ENCODE measurements at regions not wholly inside any gene's neighbourhood (a gene's known extent, or its start where the extent isn't known, plus 50 kb on each side); places are given as distances from the start of the nearest gene placed in this dataset.

DNA sequence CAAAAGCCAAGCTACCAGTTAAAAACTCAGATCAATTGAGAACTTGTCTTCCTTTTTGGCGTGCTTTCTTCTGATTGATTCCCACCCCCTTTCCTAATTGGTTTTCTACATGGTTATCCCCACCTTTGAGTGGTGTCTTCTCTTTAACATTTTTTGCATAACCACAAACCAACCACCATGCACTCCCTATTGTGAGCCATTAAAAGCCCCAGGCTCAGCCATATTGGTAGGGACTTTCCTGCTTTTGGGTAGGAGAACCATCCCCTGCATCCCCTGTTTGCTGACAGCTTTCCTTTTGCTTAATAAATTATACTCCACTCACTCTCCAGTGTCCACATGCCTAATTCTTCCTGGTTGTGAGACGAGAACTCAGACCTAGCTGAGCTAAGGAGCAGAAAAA is 1651.4 kb upstream of the IGFBP7 start:
- no peaks in the 10 kb centered on the region for H3K9me3 ChIP-seq (ENCODE audit: control insufficient read depth, low read length)

DNA sequence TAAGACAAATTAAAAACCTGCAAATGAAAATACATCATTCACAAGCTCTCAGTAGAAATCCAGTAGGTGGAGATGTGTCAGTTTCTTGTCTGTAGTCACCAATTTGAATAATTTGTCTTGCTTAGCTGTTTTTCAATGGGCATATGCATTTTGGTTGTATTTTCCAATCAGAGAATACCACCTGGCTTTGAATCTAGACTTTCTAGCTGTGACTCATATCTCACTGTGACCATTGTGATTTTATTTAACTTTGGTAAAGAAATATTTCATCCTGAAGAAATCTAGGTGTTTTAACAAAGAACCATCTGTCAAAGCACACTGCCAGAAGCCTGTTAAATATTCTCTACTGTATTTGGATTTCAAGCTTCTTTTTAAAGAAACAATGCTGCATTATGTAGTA is 1650.6 kb upstream of the IGFBP7 start:
- Histone ChIP-seq H3K9me3 (ENCODE audit: control insufficient read depth, low read length) (no peaks in the 10 kb centered on the region), H3K4me3 (ENCODE audit: low read length) (no peak overlapping the region), H3K9ac (ENCODE audit: low read length) (no peak overlapping the region), H3K36me3 (ENCODE audit: control insufficient read depth, insufficient read depth, low read length) (no peaks in the 10 kb centered on the region), H3K4me1 (ENCODE audit: control insufficient read depth, insufficient read depth, low read length) (no peaks in the 10 kb centered on the region), H3K27me3 (ENCODE audit: control insufficient read depth, insufficient read depth, low read length) (no peaks in the 10 kb centered on the region)

More for the DNA sequence above, 1651.4 kb upstream of the IGFBP7 start:
- Histone ChIP-seq H3K36me3 (ENCODE audit: control insufficient read depth, insufficient read depth, low read length) (no peaks in the 10 kb centered on the region), H3K4me1 (ENCODE audit: control insufficient read depth, insufficient read depth, low read length) (no peaks in the 10 kb centered on the region), H3K4me3 (ENCODE audit: low read length) (no peak overlapping the region), H3K27me3 (ENCODE audit: control insufficient read depth, insufficient read depth, low read length) (no peaks in the 10 kb centered on the region), H3K9ac (ENCODE audit: low read length) (no peak overlapping the region)

DNA sequence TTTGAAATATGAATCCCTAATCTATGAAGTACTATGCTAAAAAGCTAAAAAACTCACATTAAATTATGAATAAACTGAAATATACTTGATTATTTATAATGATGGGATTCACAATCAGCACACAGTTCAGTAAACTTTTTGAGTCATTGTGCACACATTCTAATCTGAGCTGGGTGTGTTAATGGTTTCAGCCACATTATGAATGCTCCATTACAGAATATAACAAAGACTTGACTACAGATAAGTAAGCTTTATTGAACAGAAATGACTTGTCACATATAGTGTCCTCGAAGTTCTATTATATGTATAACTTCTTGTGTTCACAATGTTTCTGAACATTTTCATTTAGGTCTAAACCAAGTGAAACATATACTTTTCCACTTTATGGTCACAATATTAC is 1649.9 kb upstream of the IGFBP7 start:
- Histone ChIP-seq H3K4me1 (ENCODE audit: control insufficient read depth, insufficient read depth, low read length) (no peaks in the 10 kb centered on the region), H3K36me3 (ENCODE audit: control insufficient read depth, insufficient read depth, low read length) (no peaks in the 10 kb centered on the region), H3K4me3 (ENCODE audit: low read length) (no peak overlapping the region), H3K9me3 (ENCODE audit: control insufficient read depth, low read length) (no peaks in the 10 kb centered on the region), H3K27me3 (ENCODE audit: control insufficient read depth, insufficient read depth, low read length) (no peaks in the 10 kb centered on the region), H3K9ac (ENCODE audit: low read length) (no peak overlapping the region)

DNA sequence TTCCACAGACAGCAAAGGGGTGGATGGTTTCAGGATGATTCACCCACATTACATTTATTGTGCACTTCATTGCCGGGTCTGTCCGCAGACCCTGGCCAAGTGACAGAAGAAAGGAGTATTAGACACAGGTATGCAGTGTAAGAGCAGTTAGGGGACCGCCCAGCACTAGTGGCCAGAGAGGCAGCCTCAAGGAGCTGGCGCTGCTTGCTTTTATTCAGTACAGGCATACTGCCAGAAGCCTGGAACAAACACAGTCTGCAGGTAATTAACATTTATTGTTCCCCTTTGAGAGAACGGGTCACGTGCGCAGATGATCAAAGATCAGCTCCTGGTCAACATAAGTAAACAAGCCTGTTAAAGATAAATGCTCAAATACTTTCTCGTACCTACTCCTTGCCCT is 1639.0 kb upstream of the IGFBP7 start:
- Histone ChIP-seq H3K4me3 (ENCODE audit: low read length) (no peak overlapping the region), H3K36me3 (ENCODE audit: control insufficient read depth, insufficient read depth, low read length) (no peaks in the 10 kb centered on the region), H3K9me3 (ENCODE audit: control insufficient read depth, low read length) (no peaks in the 10 kb centered on the region), H3K9ac (ENCODE audit: low read length) (no peak overlapping the region), H3K4me1 (ENCODE audit: control insufficient read depth, insufficient read depth, low read length) (peaks cover 5% of the 10 kb centered on the region), H3K27me3 (ENCODE audit: control insufficient read depth, insufficient read depth, low read length) (no peaks in the 10 kb centered on the region)

DNA sequence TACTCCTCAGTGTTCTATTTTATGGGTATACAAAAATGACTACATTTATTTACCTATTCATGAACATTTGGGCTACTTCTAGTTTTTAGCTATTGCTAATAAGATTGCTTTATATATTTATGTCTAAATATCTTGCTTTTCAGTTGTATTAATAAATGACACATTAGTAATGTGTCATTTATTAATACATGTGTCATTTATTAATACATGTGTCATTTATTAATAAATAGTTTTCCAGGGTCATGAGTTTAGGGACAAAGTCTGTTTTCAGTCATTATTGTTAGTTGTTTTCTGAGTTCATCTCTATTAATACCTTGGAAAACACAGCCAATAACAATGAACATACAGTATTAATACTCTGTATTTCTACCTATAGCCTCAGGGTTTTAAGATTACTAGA is 1630.7 kb upstream of the IGFBP7 start:
- H3K9me3 ChIP-seq (ENCODE audit: control insufficient read depth, low read length) = no peaks in the 10 kb centered on the region
- no peaks in the 10 kb centered on the region for H3K27me3 ChIP-seq (ENCODE audit: control insufficient read depth, insufficient read depth, low read length)
- H3K4me3 ChIP-seq (ENCODE audit: low read length) = no peak overlapping the region
- no peaks in the 10 kb centered on the region for H3K4me1 ChIP-seq (ENCODE audit: control insufficient read depth, insufficient read depth, low read length)
- no peaks in the 10 kb centered on the region for H3K36me3 ChIP-seq (ENCODE audit: control insufficient read depth, insufficient read depth, low read length)
- no peak overlapping the region for H3K9ac ChIP-seq (ENCODE audit: low read length)

DNA sequence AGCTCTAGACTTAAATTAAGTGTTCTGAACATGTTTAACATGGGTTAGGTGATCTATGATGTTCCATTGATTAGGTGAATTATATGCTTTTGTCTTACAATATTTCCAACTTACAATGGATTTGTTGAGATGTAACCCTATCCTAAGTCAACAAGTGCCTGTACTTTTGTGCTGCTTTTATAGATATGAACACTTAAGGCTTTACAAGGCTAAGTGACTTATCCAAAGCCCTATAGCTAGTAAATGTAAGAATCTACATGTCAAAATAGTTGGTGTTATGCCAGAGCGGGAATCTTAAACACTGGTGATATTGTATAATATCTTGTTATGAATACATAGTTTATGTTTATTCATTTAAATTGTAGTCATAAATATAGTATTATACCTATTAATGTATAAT is 1629.1 kb upstream of the IGFBP7 start:
- no peak overlapping the region for H3K9ac ChIP-seq (ENCODE audit: low read length)
- H3K27me3 ChIP-seq (ENCODE audit: control insufficient read depth, insufficient read depth, low read length) = no peaks in the 10 kb centered on the region
- H3K4me1 ChIP-seq (ENCODE audit: control insufficient read depth, insufficient read depth, low read length) = no peaks in the 10 kb centered on the region
- no peak overlapping the region for H3K4me3 ChIP-seq (ENCODE audit: low read length)
- no peaks in the 10 kb centered on the region for H3K9me3 ChIP-seq (ENCODE audit: control insufficient read depth, low read length)
- no peaks in the 10 kb centered on the region for H3K36me3 ChIP-seq (ENCODE audit: control insufficient read depth, insufficient read depth, low read length)

DNA sequence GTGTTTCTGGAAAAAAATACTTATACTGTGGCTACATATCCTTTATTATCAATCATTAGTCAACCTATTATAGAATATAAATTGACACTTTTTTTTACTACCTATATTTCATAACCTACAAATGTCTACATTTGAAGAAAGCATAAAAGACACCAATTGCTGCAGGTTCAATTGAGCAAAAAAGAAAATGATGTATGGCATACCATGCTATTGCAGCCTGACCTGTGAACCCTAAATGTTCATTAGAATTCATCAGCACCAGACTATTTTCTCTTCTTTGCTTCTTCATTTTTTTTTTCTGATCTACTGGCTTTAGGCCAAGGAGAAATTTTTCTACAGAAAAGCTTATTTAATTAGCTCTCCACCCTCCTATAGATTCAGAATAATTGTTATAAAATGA is 1628.2 kb upstream of the IGFBP7 start:
- H3K36me3 ChIP-seq (ENCODE audit: control insufficient read depth, insufficient read depth, low read length) = no peaks in the 10 kb centered on the region
- no peak overlapping the region for H3K9ac ChIP-seq (ENCODE audit: low read length)
- no peaks in the 10 kb centered on the region for H3K4me1 ChIP-seq (ENCODE audit: control insufficient read depth, insufficient read depth, low read length)
- no peaks in the 10 kb centered on the region for H3K9me3 ChIP-seq (ENCODE audit: control insufficient read depth, low read length)
- H3K4me3 ChIP-seq (ENCODE audit: low read length) = no peak overlapping the region
- H3K27me3 ChIP-seq (ENCODE audit: control insufficient read depth, insufficient read depth, low read length) = no peaks in the 10 kb centered on the region

DNA sequence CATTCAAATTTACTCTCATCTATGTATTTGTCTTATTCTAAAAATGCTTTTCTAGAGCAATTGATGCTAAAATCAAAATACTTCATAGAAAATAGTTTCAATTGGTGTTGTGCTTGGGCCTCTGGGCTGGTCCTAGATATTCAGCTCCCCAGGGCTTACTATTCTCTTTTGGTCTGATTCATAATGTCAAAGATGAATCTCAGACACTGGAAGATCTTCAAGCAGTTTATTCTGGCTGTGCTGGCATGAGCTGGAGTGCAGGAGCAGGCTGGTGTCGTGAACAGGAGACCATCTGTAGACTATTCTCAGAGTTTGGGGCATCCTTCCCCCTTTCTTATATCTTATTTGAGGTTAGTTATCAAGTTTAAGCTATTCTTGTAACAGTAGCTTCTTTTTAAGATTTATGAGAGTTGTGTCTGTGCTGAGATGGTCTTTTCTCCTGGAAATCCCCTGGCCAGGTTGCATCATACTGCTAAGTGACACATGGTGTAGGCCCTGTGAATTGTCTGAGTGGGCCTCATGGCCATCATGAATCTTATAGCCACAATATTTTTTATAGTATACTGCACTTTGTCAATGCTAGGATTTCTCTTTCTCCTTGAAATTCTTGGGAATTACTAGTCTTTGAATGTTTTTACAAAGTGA is 1624.0 kb upstream of the IGFBP7 start:
- Histone ChIP-seq H3K27me3 (ENCODE audit: control insufficient read depth, insufficient read depth, low read length) (no peaks in the 10 kb centered on the region), H3K4me1 (ENCODE audit: control insufficient read depth, insufficient read depth, low read length) (no peaks in the 10 kb centered on the region), H3K4me3 (ENCODE audit: low read length) (no peak overlapping the region), H3K36me3 (ENCODE audit: control insufficient read depth, insufficient read depth, low read length) (no peaks in the 10 kb centered on the region), H3K9ac (ENCODE audit: low read length) (no peak overlapping the region), H3K9me3 (ENCODE audit: control insufficient read depth, low read length) (no peaks in the 10 kb centered on the region)

DNA sequence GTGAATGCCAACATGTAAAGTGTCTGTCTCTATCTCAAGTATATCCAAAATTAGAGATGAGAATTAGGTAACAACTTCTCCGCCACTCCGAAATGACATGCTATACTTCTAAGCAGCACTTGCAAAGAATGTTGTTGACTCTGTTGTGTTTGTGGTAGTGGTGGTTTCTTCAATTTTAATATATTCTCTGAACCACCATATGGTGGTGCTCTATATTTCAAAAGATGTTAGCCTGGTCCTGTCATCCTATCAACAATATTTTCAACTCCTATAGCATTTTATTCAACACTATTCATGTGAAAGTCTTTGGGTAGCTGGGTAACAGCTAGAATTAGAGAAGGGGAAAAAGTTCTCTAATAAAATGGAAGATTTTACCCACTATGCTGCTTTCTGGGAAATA is 1622.8 kb upstream of the IGFBP7 start:
- Histone ChIP-seq H3K27me3 (ENCODE audit: control insufficient read depth, insufficient read depth, low read length) (no peaks in the 10 kb centered on the region), H3K4me3 (ENCODE audit: low read length) (no peak overlapping the region), H3K9ac (ENCODE audit: low read length) (no peak overlapping the region), H3K4me1 (ENCODE audit: control insufficient read depth, insufficient read depth, low read length) (no peaks in the 10 kb centered on the region), H3K9me3 (ENCODE audit: control insufficient read depth, low read length) (no peaks in the 10 kb centered on the region), H3K36me3 (ENCODE audit: control insufficient read depth, insufficient read depth, low read length) (no peaks in the 10 kb centered on the region)

DNA sequence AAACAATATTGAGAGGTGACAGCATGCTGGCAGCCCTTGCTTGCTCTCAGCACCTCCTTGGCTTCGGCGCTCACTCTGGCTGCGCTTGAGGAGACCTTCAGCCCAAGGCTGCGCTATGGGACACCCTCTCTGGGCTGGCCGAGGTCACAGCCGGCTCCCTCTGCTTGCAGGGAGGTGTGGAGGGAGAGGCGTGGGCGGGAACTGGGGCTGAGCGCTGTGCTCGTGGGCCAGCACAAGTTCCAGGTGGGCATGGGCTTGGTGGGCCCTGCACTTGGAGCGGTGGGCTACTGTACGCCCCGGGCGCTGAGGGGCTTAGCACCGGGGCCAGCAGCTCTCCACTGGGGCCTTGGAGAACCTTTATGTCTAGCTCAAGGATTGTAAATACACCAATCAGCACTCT is 1613.8 kb upstream of the IGFBP7 start:
- Histone ChIP-seq H3K4me3 (ENCODE audit: low read length) (no peak overlapping the region), H3K9me3 (ENCODE audit: control insufficient read depth, low read length) (no peaks in the 10 kb centered on the region), H3K4me1 (ENCODE audit: control insufficient read depth, insufficient read depth, low read length) (no peaks in the 10 kb centered on the region), H3K36me3 (ENCODE audit: control insufficient read depth, insufficient read depth, low read length) (no peaks in the 10 kb centered on the region), H3K9ac (ENCODE audit: low read length) (no peak overlapping the region), H3K27me3 (ENCODE audit: control insufficient read depth, insufficient read depth, low read length) (no peaks in the 10 kb centered on the region)

DNA sequence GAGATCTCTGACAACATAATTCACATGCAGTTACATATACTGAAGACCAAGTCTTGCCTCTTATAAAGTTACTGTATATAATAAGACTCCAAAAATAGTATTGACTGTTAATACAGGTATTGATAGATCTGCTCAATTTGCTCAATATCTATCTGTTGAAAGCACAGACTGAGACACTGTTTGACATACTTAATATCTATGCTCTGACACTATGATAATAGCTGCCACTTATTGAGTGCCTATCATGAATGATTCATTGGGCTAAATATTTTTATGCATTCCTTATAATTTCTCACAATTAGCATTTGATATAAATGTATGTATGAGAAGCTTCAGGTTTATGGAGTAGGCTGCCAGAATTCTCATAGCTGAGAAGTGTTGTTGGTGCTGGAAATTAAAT is 1600.9 kb upstream of the IGFBP7 start:
- H3K9ac ChIP-seq (ENCODE audit: low read length) = no peak overlapping the region
- no peaks in the 10 kb centered on the region for H3K9me3 ChIP-seq (ENCODE audit: control insufficient read depth, low read length)

DNA sequence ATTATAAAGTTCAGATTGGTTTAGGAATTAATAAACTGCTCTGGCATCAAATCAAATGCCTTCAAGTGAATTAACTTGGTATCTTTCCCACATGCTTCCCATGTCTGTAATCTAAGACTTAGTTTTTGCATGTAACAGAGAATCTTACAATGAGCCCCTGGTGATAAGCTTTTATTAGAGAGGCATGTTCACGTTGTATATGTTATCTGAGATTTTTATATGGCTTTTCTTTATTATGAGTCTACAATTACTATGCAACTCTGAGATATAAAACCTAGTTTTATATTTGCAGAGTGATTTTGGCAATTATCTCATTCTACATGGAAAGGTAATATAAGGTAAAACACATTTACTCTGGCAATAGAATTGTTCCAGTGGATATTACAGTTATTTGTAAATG is 1578.4 kb upstream of the IGFBP7 start:
- H3K9me3 ChIP-seq (ENCODE audit: control insufficient read depth, low read length) = no peaks in the 10 kb centered on the region
- H3K36me3 ChIP-seq (ENCODE audit: control insufficient read depth, insufficient read depth, low read length) = no peaks in the 10 kb centered on the region
- no peak overlapping the region for H3K9ac ChIP-seq (ENCODE audit: low read length)
- no peaks in the 10 kb centered on the region for H3K4me1 ChIP-seq (ENCODE audit: control insufficient read depth, insufficient read depth, low read length)
- no peaks in the 10 kb centered on the region for H3K27me3 ChIP-seq (ENCODE audit: control insufficient read depth, insufficient read depth, low read length)
- no peak overlapping the region for H3K4me3 ChIP-seq (ENCODE audit: low read length)

More for the DNA sequence above, 1600.9 kb upstream of the IGFBP7 start:
- no peak overlapping the region for H3K4me3 ChIP-seq (ENCODE audit: low read length)
- H3K4me1 ChIP-seq (ENCODE audit: control insufficient read depth, insufficient read depth, low read length) = no peaks in the 10 kb centered on the region
- no peaks in the 10 kb centered on the region for H3K27me3 ChIP-seq (ENCODE audit: control insufficient read depth, insufficient read depth, low read length)
- no peaks in the 10 kb centered on the region for H3K36me3 ChIP-seq (ENCODE audit: control insufficient read depth, insufficient read depth, low read length)

DNA sequence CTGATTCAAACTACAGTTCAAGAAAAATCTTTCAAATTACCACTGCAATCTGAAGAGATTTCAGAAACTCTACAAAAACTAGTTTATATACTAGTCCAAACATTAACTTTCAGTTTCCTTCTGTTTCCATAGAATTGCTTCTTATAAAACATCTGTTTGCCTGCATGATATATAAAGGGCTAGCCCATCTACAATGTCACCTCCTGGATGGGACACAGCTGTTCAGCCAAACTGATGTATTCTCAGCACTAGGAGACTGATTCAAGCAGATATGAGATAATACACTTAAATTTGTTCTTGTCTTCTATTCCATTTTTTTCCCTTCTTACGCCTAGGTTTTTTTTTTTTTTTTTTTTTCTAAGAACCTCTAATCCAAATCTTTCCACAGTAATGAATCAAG is 1569.7 kb upstream of the IGFBP7 start:
- H3K36me3 ChIP-seq (ENCODE audit: control insufficient read depth, insufficient read depth, low read length) = no peaks in the 10 kb centered on the region
- H3K27me3 ChIP-seq (ENCODE audit: control insufficient read depth, insufficient read depth, low read length) = no peaks in the 10 kb centered on the region
- H3K9me3 ChIP-seq (ENCODE audit: control insufficient read depth, low read length) = no peaks in the 10 kb centered on the region
- H3K9ac ChIP-seq (ENCODE audit: low read length) = no peak overlapping the region
- H3K4me1 ChIP-seq (ENCODE audit: control insufficient read depth, insufficient read depth, low read length) = no peaks in the 10 kb centered on the region
- no peak overlapping the region for H3K4me3 ChIP-seq (ENCODE audit: low read length)
